H1 (cell line): ENCODE measurements at regions not wholly inside any gene's neighbourhood (a gene's known extent, or its start where the extent isn't known, plus 50 kb on each side); places are given as distances from the start of the nearest gene placed in this dataset.

Experiments
- CTCF ChIA-PET: fragments of 300-600 bp; sonication (Branson Sonifier 250); formaldehyde crosslinking; loops from one replicate; lab custom pipeline; 2021; ENCODE audit not compliant: partially characterized antibody; lab: Charles Lee
- POLR2A ChIA-PET: fragments of 300-600 bp; sonication (Branson Sonifier 250); formaldehyde crosslinking; loops from one replicate; lab custom pipeline; 2021; ENCODE audit warnings: inconsistent platforms; ENCODE audit not compliant: partially characterized antibody; lab: Charles Lee
- DNase-seq, 2 experiments: peaks; one replicate each; pipeline versions ENCODE4 v3.0.0 to v3.0.0-alpha.2; 2010 to 2022; ENCODE audit warnings: low spot score in 2 of 2, low read depth in 1 of 2, mixed read lengths in 1 of 2
- FAIRE-seq: peaks from 2 replicates; lab custom pipeline; 2011; peaks lifted over from hg19 to GRCh38; lab: Jason Lieb, UNC
- H2AFZ ChIP-seq: 2 replicates; pipeline ENCODE4 v1.8.1; 2012; ENCODE audit warnings: low read length, inconsistent platforms
- H2AK5ac ChIP-seq: 2 replicates; pipeline ENCODE4 v1.6.1; 2013; ENCODE audit warnings: low read depth, low read length
- H2BK120ac ChIP-seq: replicated peaks from 2 replicates; pipeline ENCODE3; 2013; ENCODE audit warnings: low read depth, low read length, inconsistent platforms
- H2BK12ac ChIP-seq: 2 replicates; pipeline ENCODE4 v1.6.1; 2013; ENCODE audit warnings: low read depth, low read length
- H2BK15ac ChIP-seq: 2 replicates; pipeline ENCODE4 v1.6.1; 2013; ENCODE audit warnings: low read length
- H2BK20ac ChIP-seq: 2 replicates; pipeline ENCODE4 v1.6.1; 2013; ENCODE audit warnings: low read length
- H2BK5ac ChIP-seq: 2 replicates; pipeline ENCODE4 v1.6.1; 2013; ENCODE audit warnings: low read depth, low read length
- H3K14ac ChIP-seq: 2 replicates; pipeline ENCODE4 v1.6.1; 2013; ENCODE audit warnings: inconsistent platforms; ENCODE audit not compliant: insufficient read length
- H3K18ac ChIP-seq: 2 replicates; pipeline ENCODE4 v1.6.1; 2013; ENCODE audit warnings: low read length; ENCODE audit errors: extremely low read depth
- H3K23ac ChIP-seq: 2 replicates; pipeline ENCODE4 v1.6.1; 2013; ENCODE audit warnings: inconsistent platforms; ENCODE audit not compliant: insufficient read length
- H3K23me2 ChIP-seq: 2 replicates; pipeline ENCODE4 v1.6.1; 2013; ENCODE audit warnings: low read depth, low read length
- H3K27ac ChIP-seq: 2 replicates; pipeline ENCODE4 v1.6.1; 2011; ENCODE audit warnings: low read depth, low read length, inconsistent platforms
- H3K27me3 ChIP-seq, 4 experiments: replicated peaks in 1 of 4; 1 replicate in 1 of 4; 2 replicates in 3 of 4; pipeline versions ENCODE4 v1.6.1 to v1.8.1; 2011 to 2013; ENCODE audit warnings: low read length in 3 of 4, mild to moderate bottlenecking in 3 of 4, inconsistent platforms in 2 of 4, mixed read lengths in 2 of 4, moderate library complexity in 1 of 4; ENCODE audit not compliant: control insufficient read depth in 3 of 4, insufficient read depth in 3 of 4; ENCODE audit errors: extremely low read depth in 1 of 4
- H3K36me3 ChIP-seq, 4 experiments: 2 replicates each; pipeline versions ENCODE4 v1.6.1 to v1.8.1; 2011 to 2013; ENCODE audit warnings: mild to moderate bottlenecking in 4 of 4, low read length in 3 of 4, moderate library complexity in 2 of 4, control low read depth in 1 of 4, inconsistent platforms in 1 of 4; ENCODE audit not compliant: insufficient read depth in 4 of 4, control insufficient read depth in 2 of 4
- H3K4ac ChIP-seq: replicated peaks from 2 replicates; pipeline ENCODE3; 2013; ENCODE audit warnings: low read length, low read depth, mixed read lengths, inconsistent platforms; ENCODE audit not compliant: insufficient read length
- H3K4me1 ChIP-seq, 4 experiments: replicated peaks in 1 of 4; 1 replicate in 1 of 4; 2 replicates in 3 of 4; pipeline versions ENCODE4 v1.6.1 to v1.8.1; 2011 to 2013; ENCODE audit warnings: low read length in 3 of 4, inconsistent platforms in 2 of 4, mixed read lengths in 1 of 4; ENCODE audit not compliant: insufficient read depth in 4 of 4, control insufficient read depth in 3 of 4
- H3K4me2 ChIP-seq, 2 experiments: 2 replicates each; pipeline versions ENCODE4 v1.6.1 to v1.8.1; 2011 to 2013; ENCODE audit warnings: low read depth in 2 of 2, low read length in 2 of 2, control low read depth in 1 of 2, inconsistent platforms in 1 of 2, mild to moderate bottlenecking in 1 of 2; ENCODE audit not compliant: insufficient read depth in 1 of 2
- H3K4me3 ChIP-seq, 4 experiments: fragments of 200-600, 300-600 bp in 1 of 4; sonication (generic), shearing (Covaris generic), sonication (Bioruptor Twin) in 1 of 4; 2 replicates each; pipeline versions ENCODE4 v1.5.1 to v1.8.1; 2011 to 2016; ENCODE audit warnings: low read length in 4 of 4, low read depth in 3 of 4, control low read depth in 2 of 4, inconsistent platforms in 2 of 4, mild to moderate bottlenecking in 2 of 4, mixed read lengths in 1 of 4, moderate library complexity in 1 of 4; ENCODE audit not compliant: insufficient read depth in 2 of 4; ENCODE audit errors: extremely low read depth in 1 of 4
- H3K56ac ChIP-seq: replicated peaks from 2 replicates; pipeline ENCODE3; 2013; ENCODE audit warnings: low read depth, mild to moderate bottlenecking, mixed read lengths, low read length, inconsistent platforms; ENCODE audit not compliant: insufficient read length
- H3K79me1 ChIP-seq: 2 replicates; pipeline ENCODE4 v1.6.1; 2013; ENCODE audit warnings: low read depth, low read length, control low read depth
- H3K79me2 ChIP-seq, 2 experiments: 2 replicates each; pipeline versions ENCODE4 v1.6.1 to v1.8.1; 2012 to 2013; ENCODE audit warnings: low read length in 2 of 2, mild to moderate bottlenecking in 2 of 2, inconsistent platforms in 1 of 2; ENCODE audit not compliant: insufficient read depth in 2 of 2, control insufficient read depth in 1 of 2
- H3K9ac ChIP-seq, 4 experiments: replicated peaks in 1 of 4; 1 replicate in 1 of 4; 2 replicates in 3 of 4; pipeline versions ENCODE4 v1.6.1 to v1.8.1; 2011 to 2013; ENCODE audit warnings: low read depth in 3 of 4, low read length in 3 of 4, control low read depth in 2 of 4, mild to moderate bottlenecking in 2 of 4, moderate library complexity in 2 of 4, inconsistent platforms in 1 of 4; ENCODE audit errors: extremely low read depth in 1 of 4
- H3K9me3 ChIP-seq, 2 experiments: 2 replicates each; pipeline versions ENCODE4 v1.6.1 to v1.8.1; 2012 to 2013; ENCODE audit warnings: mild to moderate bottlenecking in 2 of 2, moderate library complexity in 2 of 2, control low read depth in 1 of 2, inconsistent platforms in 1 of 2, low read depth in 1 of 2, low read length in 1 of 2, mixed read lengths in 1 of 2; ENCODE audit not compliant: insufficient read depth in 2 of 2
- H4K20me1 ChIP-seq, 2 experiments: replicated peaks in 1 of 2; 2 replicates each; pipeline versions ENCODE3 to v1.8.1; 2011 to 2013; ENCODE audit warnings: inconsistent platforms in 2 of 2, low read length in 2 of 2, mild to moderate bottlenecking in 1 of 2; ENCODE audit not compliant: insufficient read depth in 2 of 2, control insufficient read depth in 1 of 2
- H4K5ac ChIP-seq: 2 replicates; pipeline ENCODE4 v1.6.1; 2013; ENCODE audit warnings: low read length, low read depth, mixed read lengths, inconsistent platforms; ENCODE audit not compliant: insufficient read length
- H4K8ac ChIP-seq: 2 replicates; pipeline ENCODE4 v1.8.0; 2013; ENCODE audit warnings: mild to moderate bottlenecking, moderate library complexity, low read length, inconsistent platforms; ENCODE audit not compliant: insufficient read depth; ENCODE audit errors: extremely low read depth
- H4K91ac ChIP-seq: replicated peaks from 2 replicates; pipeline ENCODE3; 2013; ENCODE audit warnings: low read length, mixed read lengths, inconsistent platforms; ENCODE audit not compliant: insufficient read length
- BACH1 ChIP-seq: IDR thresholded peaks from 2 replicates; pipeline ENCODE4 v1.6.1; 2012; ENCODE audit warnings: low read length, improper control_type of control experiment
- CBX5 ChIP-seq: fragments of 300-800, 300-1000 bp; sonication (generic); IDR thresholded peaks from 2 replicates; pipeline ENCODE4 v1.7.1; 2016; ENCODE audit warnings: antibody characterized with exemption, low read length, low read depth
- CTCF ChIP-seq, 3 experiments: IDR thresholded peaks; 1 replicate in 2 of 3; 2 replicates in 1 of 3; pipeline versions ENCODE4 v1.5.1 to v1.6.1; 2011; ENCODE audit warnings: low read length in 3 of 3, mild to moderate bottlenecking in 3 of 3, inconsistent platforms in 2 of 3, low read depth in 1 of 3, moderate library complexity in 1 of 3; ENCODE audit not compliant: insufficient read depth in 1 of 3; ENCODE audit errors: control extremely low read depth in 1 of 3
- JUN ChIP-seq: IDR thresholded peaks from 2 replicates; pipeline ENCODE4 v1.6.1; 2011; ENCODE audit warnings: low read depth, mild to moderate bottlenecking, improper control_type of control experiment, low read length
- RAD21 ChIP-seq, 2 experiments: IDR thresholded peaks in 1 of 2; conservative IDR thresholded peaks in 1 of 2; 2 replicates each; pipeline ENCODE4 v1.6.1; 2011; ENCODE audit warnings: low read depth in 2 of 2, low read length in 2 of 2, improper control_type of control experiment in 1 of 2, inconsistent platforms in 1 of 2, mild to moderate bottlenecking in 1 of 2, moderate library complexity in 1 of 2
- WGBS, 2 experiments: shearing (Covaris generic) in 1 of 2; methylation state at CpG; one replicate each; pipeline versions ENCODE4 v1.1.6 to v1.1.7; 2013 to 2015; ENCODE audit warnings: low lambda C conversion rate in 2 of 2, mixed read lengths in 2 of 2, inconsistent platforms in 1 of 2, low coverage in 1 of 2, missing lambda C conversion rate in 1 of 2; ENCODE audit not compliant: insufficient replicate concordance in 2 of 2, insufficient coverage in 1 of 2, insufficient read length in 1 of 2; ENCODE audit errors: extremely low coverage in 1 of 2, missing lambda C conversion rate in 1 of 2; 5-methylcytosine and 5-hydroxymethylcytosine counted together

GRCh38 chr6:8888468-8888867 lies 453.1 kb upstream of the SLC35B3 start:
- H4K91ac ChIP-seq = no peak overlapping the region
- H4K20me1 ChIP-seq = no peaks in the 10 kb centered on the region
- H2AFZ ChIP-seq = no peak overlapping the region
- no peak overlapping the region for H2BK20ac ChIP-seq
- no peak for DNase-seq
- no peaks in the 10 kb centered on the region for H3K27me3 ChIP-seq
- H2AK5ac ChIP-seq = no peak overlapping the region
- no peak overlapping the region for H3K14ac ChIP-seq
- H3K18ac ChIP-seq = no peak overlapping the region
- H3K36me3 ChIP-seq = no peaks in the 10 kb centered on the region
- no peak overlapping the region for H3K9ac ChIP-seq
- no peaks in the 10 kb centered on the region for H3K79me2 ChIP-seq
- H2BK120ac ChIP-seq = no peak overlapping the region
- no peak overlapping the region for H4K8ac ChIP-seq
- ChIA-PET CTCF (interaction anchor here (0.6 to 4.2 kb wide), 11 partner anchors 8 to 389 kb away, joined by 3 to 19 read pairs (median 5); no protein-coding TSS in a partner anchor), POLR2A (no interaction called here)
- no peak for TF ChIP-seq JUN
- TF ChIP-seq CTCF (IDR thresholded peaks at IDR 0.05; ENCODE audit: control extremely low read depth in 1 of 3, insufficient read depth in 1 of 3, low read depth in 1 of 3, low read length in 3 of 3) = peak in 2 of 3 experiments; percentile 38 to 57; a peak in 2 of 4 replicates
- TF ChIP-seq RAD21 (IDR thresholded peaks at IDR 0.05 in 1 of 2, conservative IDR thresholded peaks at IDR 0.05 in 1 of 2; ENCODE audit: low read depth in 2 of 2, low read length in 2 of 2) = peak; percentile 55 to 61
- TF ChIP-seq BACH1 = no peak
- TF ChIP-seq CBX5 = no peak
- FAIRE-seq = no peak
- WGBS, 2 experiments = 84% methylated on average over 3 of the region's 3 CpGs; no CpG with 5 or more reads in 1 of the 2 experiments
- H4K5ac ChIP-seq = no peak overlapping the region
- H3K56ac ChIP-seq = no peak overlapping the region
- no peak overlapping the region for H2BK5ac ChIP-seq
- no peaks in the 10 kb centered on the region for H3K23me2 ChIP-seq
- no peak overlapping the region for H2BK15ac ChIP-seq
- no peak overlapping the region for H3K4ac ChIP-seq
- H3K4me3 ChIP-seq = no peak overlapping the region
- no peaks in the 10 kb centered on the region for H3K79me1 ChIP-seq
- no peaks in the 10 kb centered on the region for H3K9me3 ChIP-seq
- H3K27ac ChIP-seq = no peak overlapping the region
- no peaks in the 10 kb centered on the region for H3K4me1 ChIP-seq
- no peak overlapping the region for H3K23ac ChIP-seq
- no peak overlapping the region for H3K4me2 ChIP-seq
- no peak overlapping the region for H2BK12ac ChIP-seq
